Psoas muscle (tissue), 7 donors: ENCODE measurements at regions not wholly inside any gene's neighbourhood (a gene's known extent, or its start where the extent isn't known, plus 50 kb on each side); places are given as distances from the start of the nearest gene placed in this dataset.

Experiments used
- ATAC-seq, 4 donors: fragments of 200-7000 bp; cut with Tn5 transposase; one replicate each; pipeline ENCODE4 v1.9.1; 2020; ENCODE audit warnings: moderate library complexity in 3 of 4, mild to moderate bottlenecking in 2 of 4
- DNase-seq, 2 donors: peaks; one replicate each; pipeline ENCODE4 v3.0.0-alpha.2; 2020
- H3K27ac ChIP-seq: fragments of 200-600 bp; one replicate; pipeline ENCODE4 v1.8.0; 2022
- H3K27me3 ChIP-seq, 3 donors: fragments of 200-600 bp in 1 of 3; one replicate each; pipeline versions ENCODE4 v1.6.1 to v1.8.0; 2013 to 2022; ENCODE audit warnings: low read length in 2 of 3, mild to moderate bottlenecking in 2 of 3, moderate library complexity in 1 of 3; ENCODE audit not compliant: insufficient read depth in 3 of 3
- H3K36me3 ChIP-seq, 2 donors: fragments of 200-600 bp in 1 of 2; one replicate each; pipeline versions ENCODE4 v1.6.1 to v1.8.0; 2013 to 2022; ENCODE audit warnings: low read depth in 1 of 2, mild to moderate bottlenecking in 1 of 2, moderate library complexity in 1 of 2; ENCODE audit not compliant: insufficient read depth in 1 of 2
- H3K4me1 ChIP-seq: fragments of 200-600 bp; one replicate; pipeline ENCODE4 v1.8.0; 2022
- H3K4me3 ChIP-seq: fragments of 200-600 bp; one replicate; pipeline ENCODE4 v1.8.0; 2022; ENCODE audit warnings: mild to moderate bottlenecking
- H3K9me3 ChIP-seq: fragments of 200-600 bp; one replicate; pipeline ENCODE4 v1.8.0; 2022
- WGBS, 3 donors: extraction: QIAGEN DNeasy Blood & Tissue Kit; methylation state at CpG; one replicate each; pipeline versions ENCODE4 v1.1.6 to v1.1.7; 2013; 5-methylcytosine and 5-hydroxymethylcytosine counted together
- intact Hi-C, 2 donors: fragments of 100-400 bp; cut with DNase I; formaldehyde crosslinking; loops; one replicate each; pipeline versions ENCODE4 v1.11.0 to v1.14.2; 2022
- TF ChIP-seq, protein P1 (sequence below): fragments of 200-600 bp; IDR thresholded peaks from one replicate; pipeline ENCODE4 v1.8.0; 2022; ENCODE audit warnings: antibody characterized with exemption
- donor health status: healthy with polysubstance abuse.
- donor health status: DM: no; HTN: no; CAD: no; lungs with moderate emphysema.
- donor health status: Bipolar disorder and iron deficiency.
- donor health status: healthy.
- donor health status: DM: yes; HTN: yes; CAD: no.
- donor health status: DM: no; HTN: no; CAD: no.
- donor health status: DM: yes; HTN: yes; CAD: no.

- no peak for ATAC-seq
- WGBS, 3 donors = 68 to 69% (median 68%) methylated on average over 2 of the region's 2 CpGs
Measured at GRCh38 chr14:25882899-25883298, 714.9 kb downstream of the NOVA1 start.

GRCh38 chr14:25875475-25875874 lies 722.4 kb downstream of the NOVA1 start:
- Histone ChIP-seq H3K9me3 (no peaks in the 10 kb centered on the region), H3K27me3 (no peaks in the 10 kb centered on the region), H3K27ac (no peak overlapping the region), H3K4me3 (no peak overlapping the region), H3K4me1 (no peaks in the 10 kb centered on the region), H3K36me3 (no peaks in the 10 kb centered on the region)
- ATAC-seq (no peak), DNase-seq (no peak)
- TF ChIP-seq, protein P1, sequence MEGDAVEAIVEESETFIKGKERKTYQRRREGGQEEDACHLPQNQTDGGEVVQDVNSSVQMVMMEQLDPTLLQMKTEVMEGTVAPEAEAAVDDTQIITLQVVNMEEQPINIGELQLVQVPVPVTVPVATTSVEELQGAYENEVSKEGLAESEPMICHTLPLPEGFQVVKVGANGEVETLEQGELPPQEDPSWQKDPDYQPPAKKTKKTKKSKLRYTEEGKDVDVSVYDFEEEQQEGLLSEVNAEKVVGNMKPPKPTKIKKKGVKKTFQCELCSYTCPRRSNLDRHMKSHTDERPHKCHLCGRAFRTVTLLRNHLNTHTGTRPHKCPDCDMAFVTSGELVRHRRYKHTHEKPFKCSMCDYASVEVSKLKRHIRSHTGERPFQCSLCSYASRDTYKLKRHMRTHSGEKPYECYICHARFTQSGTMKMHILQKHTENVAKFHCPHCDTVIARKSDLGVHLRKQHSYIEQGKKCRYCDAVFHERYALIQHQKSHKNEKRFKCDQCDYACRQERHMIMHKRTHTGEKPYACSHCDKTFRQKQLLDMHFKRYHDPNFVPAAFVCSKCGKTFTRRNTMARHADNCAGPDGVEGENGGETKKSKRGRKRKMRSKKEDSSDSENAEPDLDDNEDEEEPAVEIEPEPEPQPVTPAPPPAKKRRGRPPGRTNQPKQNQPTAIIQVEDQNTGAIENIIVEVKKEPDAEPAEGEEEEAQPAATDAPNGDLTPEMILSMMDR = no peak
- intact Hi-C loops = no loop called here
- WGBS, 3 donors = 59 to 71% (median 69%) methylated on average over 2 of the region's 2 CpGs

More at GRCh38 chr14:25882899-25883298, 714.9 kb downstream of the NOVA1 start:
- no peak overlapping the region for H3K4me3 ChIP-seq
- TF ChIP-seq, protein P1 = no peak
- no peaks in the 10 kb centered on the region for H3K9me3 ChIP-seq
- intact Hi-C loops = no loop called here
- no peaks in the 10 kb centered on the region for H3K36me3 ChIP-seq
- no peaks in the 10 kb centered on the region for H3K4me1 ChIP-seq
- H3K27me3 ChIP-seq = no peaks in the 10 kb centered on the region
- no peak overlapping the region for H3K27ac ChIP-seq
- no peak for DNase-seq

DNA sequence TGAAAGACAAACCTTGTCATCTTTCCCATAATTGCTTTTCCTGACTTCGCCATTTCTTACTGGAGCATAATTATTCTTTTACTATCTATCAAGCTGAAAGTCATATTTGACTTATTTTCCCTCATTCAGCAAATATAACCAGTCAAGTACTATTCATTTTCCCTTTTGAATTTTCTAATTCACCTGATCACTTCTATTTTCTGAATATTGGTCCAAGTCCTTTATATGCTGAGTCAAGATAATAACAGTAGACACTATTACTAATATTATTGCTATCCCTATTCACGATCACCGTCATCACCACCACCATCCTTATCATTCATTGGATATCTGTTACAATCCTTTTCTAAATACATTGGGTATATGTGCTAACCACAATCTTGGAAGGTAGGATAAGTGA lies 728.0 kb downstream of the NOVA1 start:
- intact Hi-C loops = no loop called here
- TF ChIP-seq, protein P1 = no peak
- Histone ChIP-seq H3K9me3 (no peaks in the 10 kb centered on the region), H3K27ac (no peak overlapping the region), H3K4me3 (no peak overlapping the region), H3K4me1 (no peaks in the 10 kb centered on the region), H3K36me3 (no peaks in the 10 kb centered on the region), H3K27me3 (no peaks in the 10 kb centered on the region)
- ATAC-seq = no peak
- DNase-seq = no peak
- 74 to 93% (median 87%) methylated on average over 3 of the region's 3 CpGs for WGBS, 3 donors

DNA sequence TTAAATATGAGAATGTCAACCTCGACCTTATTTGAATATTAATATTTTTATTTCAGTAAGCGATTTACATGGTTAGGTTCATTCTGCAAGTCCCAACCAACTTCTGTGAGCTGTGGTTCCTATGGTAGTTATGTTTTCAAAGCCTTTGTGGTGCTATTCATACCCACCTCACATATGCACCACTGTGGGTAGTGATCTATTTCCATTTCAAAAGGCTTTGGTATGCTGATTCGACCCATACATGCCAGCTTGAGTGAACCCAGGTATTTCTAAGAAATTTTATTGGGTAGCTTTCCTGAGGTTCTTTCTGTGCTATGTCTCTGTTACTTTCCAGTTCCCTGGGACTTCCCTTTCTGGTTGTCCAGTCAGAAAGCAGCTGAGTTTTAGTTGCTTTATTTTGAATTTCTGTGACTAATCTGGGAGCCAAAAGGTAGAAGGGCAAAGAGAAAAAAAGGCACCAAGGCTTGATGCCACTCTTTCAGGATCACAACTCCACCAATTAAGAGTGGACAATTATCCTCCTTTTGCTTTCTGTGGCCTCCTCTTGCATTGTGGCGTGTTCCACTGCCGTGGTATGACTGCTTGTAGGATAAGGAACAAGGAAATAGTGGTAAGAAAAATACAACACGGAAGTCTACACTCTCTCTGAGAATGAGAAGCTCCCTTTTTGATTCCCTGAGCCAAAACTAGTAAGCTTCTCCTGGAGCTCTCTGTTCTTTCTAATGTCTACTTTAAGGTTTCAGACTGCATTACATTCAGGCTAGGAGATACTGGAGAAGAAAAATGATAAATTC lies 729.1 kb downstream of the NOVA1 start:
- no peaks in the 10 kb centered on the region for H3K4me1 ChIP-seq
- H3K27me3 ChIP-seq = no peaks in the 10 kb centered on the region
- DNase-seq (no peak), ATAC-seq (no peak)
- no peak overlapping the region for H3K4me3 ChIP-seq
- intact Hi-C loops = no loop called here
- H3K9me3 ChIP-seq = no peaks in the 10 kb centered on the region
- TF ChIP-seq, protein P1 = no peak
- WGBS, 3 donors = 52 to 67% (median 65%) methylated on average over 6 of the region's 6 CpGs
- H3K27ac ChIP-seq = no peak overlapping the region
- no peaks in the 10 kb centered on the region for H3K36me3 ChIP-seq

DNA sequence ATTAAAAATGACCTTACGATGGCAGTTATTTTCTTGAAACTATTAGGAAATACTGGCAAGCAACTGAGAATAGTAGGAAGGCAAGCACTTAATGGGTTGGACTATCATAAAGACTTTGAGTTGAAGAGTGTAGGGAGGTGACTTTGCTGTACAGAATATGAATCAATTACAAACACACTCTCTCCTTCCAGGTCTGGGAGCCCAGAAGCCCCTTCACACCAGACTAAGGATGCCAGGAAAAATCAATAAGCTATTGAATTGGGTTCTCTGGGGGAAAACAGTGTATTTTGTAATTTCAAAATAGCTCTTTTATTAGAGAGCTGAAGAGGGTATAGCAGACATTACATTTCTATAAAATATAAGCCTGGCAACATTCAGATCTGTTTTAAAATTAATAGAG lies 736.4 kb downstream of the NOVA1 start:
- 83 to 86% (median 86%) methylated on average over 1 of the region's 1 CpG for WGBS, 3 donors

More for the DNA sequence above, 736.4 kb downstream of the NOVA1 start:
- H3K4me1 ChIP-seq = no peaks in the 10 kb centered on the region
- H3K36me3 ChIP-seq = no peaks in the 10 kb centered on the region
- no peaks in the 10 kb centered on the region for H3K27me3 ChIP-seq
- no peak overlapping the region for H3K27ac ChIP-seq
- TF ChIP-seq, protein P1 = no peak
- intact Hi-C loops = no loop called here
- ATAC-seq (no peak), DNase-seq (no peak)
- H3K4me3 ChIP-seq = no peak overlapping the region
- H3K9me3 ChIP-seq = no peaks in the 10 kb centered on the region
